PC-9 (cell line): ENCODE measurements at regions not wholly inside any gene's neighbourhood (a gene's known extent, or its start where the extent isn't known, plus 50 kb on each side); places are given as distances from the start of the nearest gene placed in this dataset.

Experiments used
- CTCF ChIP-seq: fragments of 200-600 bp; sonication (generic); conservative IDR thresholded peaks from 2 replicates; pipeline ENCODE4 v1.6.1; 2017; ENCODE audit warnings: mixed run types, antibody characterized with exemption, mild to moderate bottlenecking, moderate library complexity
- EZH2 ChIP-seq: fragments of 200-600 bp; sonication (generic); IDR thresholded peaks from 2 replicates; pipeline ENCODE4 v1.8.0; 2017; ENCODE audit warnings: antibody characterized with exemption, low read depth

DNA sequence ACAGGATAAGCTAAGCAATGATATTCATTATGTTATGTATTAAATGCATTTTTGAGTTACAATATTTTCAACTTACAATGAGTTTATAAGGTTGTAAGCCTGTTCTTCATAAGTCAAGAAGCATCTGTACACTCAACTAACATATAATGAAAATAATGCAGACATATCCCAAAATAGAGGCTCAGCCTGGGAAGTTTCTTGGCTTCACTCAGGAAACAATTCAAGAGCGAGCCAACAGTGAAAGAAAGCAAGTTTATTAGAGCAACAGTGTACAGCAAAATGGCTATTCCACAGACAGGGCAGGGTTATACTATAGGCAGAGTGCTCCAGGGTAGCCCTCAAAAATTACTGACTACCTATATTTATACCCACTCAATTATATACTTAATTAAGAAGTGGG is 1581.8 kb downstream of the HACE1 start:
- TF ChIP-seq CTCF (no peak), EZH2 (no peak)
